ENCODE measurements at regions not wholly inside any gene's neighbourhood (a gene's known extent, or its start where the extent isn't known, plus 50 kb on each side); places are given as distances from the start of the nearest gene placed in this dataset.

- TF ChIP-seq POLR2AphosphoS5 (IDR thresholded peaks at IDR 0.05; ENCODE audit: low read depth, low read length) (no peak), POLR2A (IDR thresholded peaks at IDR 0.05; ENCODE audit: low read depth, low read length) (no peak), TAF1 (IDR thresholded peaks at IDR 0.05; ENCODE audit: low read depth, low read length) (no peak), PAX5 (IDR thresholded peaks at IDR 0.05; ENCODE audit: insufficient read depth, low read length, severe bottlenecking) (no peak), SPI1 (IDR thresholded peaks at IDR 0.05; ENCODE audit: low read depth, low read length) (no peak)
These were observed 500.4 kb downstream of the SHQ1 start for GRCh38 chr3:72347819-72348319.

Measured in GM12891 (cell line).